H9 (cell line): ENCODE measurements at regions not wholly inside any gene's neighbourhood (a gene's known extent, or its start where the extent isn't known, plus 50 kb on each side); places are given as distances from the start of the nearest gene placed in this dataset.

Source experiments
- DNase-seq: peaks from one replicate; pipeline ENCODE4 v3.0.0-alpha.2; 2017
- H2AFZ ChIP-seq: one replicate; pipeline ENCODE4 v1.6.1; 2013; ENCODE audit warnings: mild to moderate bottlenecking, low read length, control low read depth, moderate library complexity
- H2AK5ac ChIP-seq: 2 replicates; pipeline ENCODE4 v1.6.1; 2013; ENCODE audit warnings: low read length, control low read depth, mixed read lengths; ENCODE audit not compliant: insufficient read length
- H2BK120ac ChIP-seq: one replicate; pipeline ENCODE4 v1.6.1; 2013; ENCODE audit warnings: low read depth, mild to moderate bottlenecking, low read length, control low read depth, inconsistent platforms; ENCODE audit not compliant: poor library complexity, severe bottlenecking
- H2BK12ac ChIP-seq: 2 replicates; pipeline ENCODE4 v1.6.1; 2013; ENCODE audit warnings: low read length, control low read depth, mixed read lengths, low read depth; ENCODE audit not compliant: insufficient read length
- H2BK15ac ChIP-seq: 2 replicates; pipeline ENCODE4 v1.6.1; 2013; ENCODE audit warnings: low read depth, low read length, control low read depth
- H2BK20ac ChIP-seq: one replicate; pipeline ENCODE4 v1.6.1; 2013; ENCODE audit warnings: low read depth, mild to moderate bottlenecking, low read length, control low read depth, inconsistent platforms; ENCODE audit not compliant: poor library complexity, severe bottlenecking
- H2BK5ac ChIP-seq: 2 replicates; pipeline ENCODE4 v1.6.1; 2013; ENCODE audit warnings: low read length, control low read depth, mixed read lengths; ENCODE audit not compliant: insufficient read length
- H3K14ac ChIP-seq: 2 replicates; pipeline ENCODE4 v1.6.1; 2013; ENCODE audit warnings: low read length, control low read depth; ENCODE audit not compliant: insufficient read depth
- H3K18ac ChIP-seq: 2 replicates; pipeline ENCODE4 v1.6.1; 2013; ENCODE audit warnings: low read depth, mild to moderate bottlenecking, mixed read lengths, low read length, control low read depth; ENCODE audit not compliant: insufficient read length
- H3K23ac ChIP-seq: 2 replicates; pipeline ENCODE4 v1.6.1; 2013; ENCODE audit warnings: low read length, control low read depth, mixed read lengths, low read depth; ENCODE audit not compliant: insufficient read length
- H3K23me2 ChIP-seq: 2 replicates; pipeline ENCODE4 v1.6.1; 2013; ENCODE audit warnings: low read depth, mild to moderate bottlenecking, mixed read lengths, low read length, control low read depth; ENCODE audit not compliant: insufficient read length, poor library complexity, severe bottlenecking
- H3K27ac ChIP-seq: 2 replicates; pipeline ENCODE4 v1.5.1; 2013; ENCODE audit warnings: low read length, control low read depth, mixed read lengths, low read depth; ENCODE audit not compliant: insufficient read length
- H3K27me3 ChIP-seq: 2 replicates; pipeline ENCODE4 v1.6.1; 2013; ENCODE audit warnings: low read length, control low read depth, inconsistent platforms; ENCODE audit not compliant: insufficient read depth
- H3K4ac ChIP-seq: 2 replicates; pipeline ENCODE4 v1.6.1; 2013; ENCODE audit warnings: low read depth, mild to moderate bottlenecking, control low read depth, inconsistent platforms, low read length, moderate library complexity
- H3K4me1 ChIP-seq: 2 replicates; pipeline ENCODE4 v1.6.1; 2013; ENCODE audit warnings: low read length, control low read depth, inconsistent platforms; ENCODE audit not compliant: insufficient read depth
- H3K4me2 ChIP-seq: 2 replicates; pipeline ENCODE4 v1.6.1; 2013; ENCODE audit warnings: low read length, control low read depth, mixed read lengths; ENCODE audit not compliant: insufficient read length, insufficient read depth
- H3K56ac ChIP-seq: 2 replicates; pipeline ENCODE4 v1.6.1; 2013; ENCODE audit warnings: low read depth, mild to moderate bottlenecking, mixed read lengths, low read length, control low read depth; ENCODE audit not compliant: insufficient read length
- H3K79me1 ChIP-seq: 2 replicates; pipeline ENCODE4 v1.6.1; 2013; ENCODE audit warnings: low read depth, mild to moderate bottlenecking, moderate library complexity, low read length, control low read depth, inconsistent platforms; ENCODE audit not compliant: insufficient read depth, poor library complexity, severe bottlenecking
- H3K79me2 ChIP-seq: 2 replicates; pipeline ENCODE4 v1.6.1; 2013; ENCODE audit warnings: low read length, control low read depth, inconsistent platforms; ENCODE audit not compliant: insufficient read depth
- H3K9ac ChIP-seq: 2 replicates; pipeline ENCODE4 v1.6.1; 2013; ENCODE audit warnings: low read length, control low read depth, mixed read lengths; ENCODE audit not compliant: insufficient read length; ENCODE audit errors: extremely low read depth
- H3K9me3 ChIP-seq: one replicate; pipeline ENCODE4 v1.6.1; 2013; ENCODE audit warnings: low read depth, low read length, inconsistent platforms; ENCODE audit not compliant: control insufficient read depth
- H3T11ph ChIP-seq: one replicate; pipeline ENCODE4 v1.6.1; 2013; ENCODE audit warnings: mild to moderate bottlenecking, low read length, control low read depth, inconsistent platforms
- H4K20me1 ChIP-seq: one replicate; pipeline ENCODE4 v1.6.1; 2013; ENCODE audit not compliant: control insufficient read depth, insufficient read length, insufficient read depth
- H4K5ac ChIP-seq: 2 replicates; pipeline ENCODE4 v1.6.1; 2013; ENCODE audit warnings: low read depth, mild to moderate bottlenecking, mixed read lengths, low read length, control low read depth; ENCODE audit not compliant: insufficient read length
- H4K8ac ChIP-seq: replicated peaks from 2 replicates; pipeline ENCODE4 v1.6.1; 2013; ENCODE audit warnings: low read length, control low read depth, mixed read lengths, low read depth; ENCODE audit not compliant: insufficient read length
- H4K91ac ChIP-seq: 2 replicates; pipeline ENCODE4 v1.6.1; 2013; ENCODE audit warnings: low read depth, mild to moderate bottlenecking, moderate library complexity, mixed read lengths, low read length, control low read depth; ENCODE audit not compliant: insufficient read length
- H3K27ac Mint-ChIP-seq, 3 experiments: 2 replicates in 2 of 3; 3 replicates in 1 of 3; pipeline ENCODE4 v1.8.0; 2020 to 2021; ENCODE audit warnings: mixed read lengths in 3 of 3, mild to moderate bottlenecking in 1 of 3, moderate library complexity in 1 of 3
- H3K27me3 Mint-ChIP-seq: 2 replicates; pipeline ENCODE4 v1.8.0; 2021; ENCODE audit warnings: low read depth, mild to moderate bottlenecking, moderate library complexity, mixed read lengths
- H3K36me3 Mint-ChIP-seq, 3 experiments: 2 replicates in 2 of 3; 3 replicates in 1 of 3; pipeline ENCODE4 v1.8.0; 2020 to 2021; ENCODE audit warnings: low read depth in 3 of 3, mixed read lengths in 3 of 3; ENCODE audit not compliant: insufficient read depth in 1 of 3
- H3K4me1 Mint-ChIP-seq, 2 experiments: 2 replicates each; pipeline ENCODE4 v1.8.0; 2020; ENCODE audit warnings: mixed read lengths in 2 of 2
- H3K4me3 Mint-ChIP-seq, 2 experiments: 2 replicates in 1 of 2; 3 replicates in 1 of 2; pipeline ENCODE4 v1.8.0; 2020 to 2021; ENCODE audit warnings: mild to moderate bottlenecking in 2 of 2, mixed read lengths in 2 of 2, moderate library complexity in 1 of 2
- H3K9me3 Mint-ChIP-seq, 2 experiments: 2 replicates in 1 of 2; 3 replicates in 1 of 2; pipeline ENCODE4 v1.8.0; 2020; ENCODE audit warnings: mild to moderate bottlenecking in 2 of 2, mixed read lengths in 2 of 2, moderate library complexity in 1 of 2
- CTCF ChIP-seq: fragments of 200-600 bp; sonication (generic); conservative IDR thresholded peaks from 3 replicates; pipeline ENCODE4 v1.8.0; 2021; ENCODE audit warnings: antibody characterized with exemption, mild to moderate bottlenecking
- WGBS: extraction: QIAGEN DNeasy Blood & Tissue Kit; methylation state at CpG from one replicate; pipeline ENCODE4 v1.1.7; 2013; ENCODE audit warnings: missing lambda C conversion rate, low lambda C conversion rate, mixed read lengths; ENCODE audit not compliant: insufficient read length; ENCODE audit errors: extremely low coverage; 5-methylcytosine and 5-hydroxymethylcytosine counted together

- Histone ChIP-seq H3K4me1 (peaks cover 8% of the 10 kb centered on the region; the same call in 1 of the 2 replicates), H3K4me2 (no peak overlapping the region), H2AK5ac (no peak overlapping the region), H3K27me3 (no peaks in the 10 kb centered on the region), H4K20me1 (no peaks in the 10 kb centered on the region), H3K9ac (no peak overlapping the region), H3K4ac (no peak overlapping the region), H3K23ac (no peak overlapping the region), H3K18ac (no peak overlapping the region), H2BK15ac (no peak overlapping the region), H3K9me3 (peaks cover 7% of the 10 kb centered on the region), H3K56ac (no peak overlapping the region), H3K79me1 (no peaks in the 10 kb centered on the region), H2BK20ac (no peak overlapping the region), H3K23me2 (no peaks in the 10 kb centered on the region), H4K91ac (no peak overlapping the region), H3K27ac (no peak overlapping the region), H2BK12ac (no peak overlapping the region), H4K8ac (no peak overlapping the region), H2BK120ac (no peak overlapping the region), H3T11ph (no peak overlapping the region), H3K14ac (no peak overlapping the region), H2BK5ac (no peak overlapping the region), H2AFZ (no peak overlapping the region), H3K79me2 (no peaks in the 10 kb centered on the region), H4K5ac (no peak overlapping the region)
- no peak for TF ChIP-seq CTCF
- Mint-ChIP-seq H3K9me3 (peaks cover 30 to 38% of the 10 kb centered on the region in 2 experiments), H3K27ac (no peak overlapping the region), H3K4me1 (peaks cover 17 to 18% of the 10 kb centered on the region in 2 experiments), H3K4me3 (no peak overlapping the region), H3K27me3 (peaks cover 6% of the 10 kb centered on the region), H3K36me3 (peaks cover 19 to 24% (median 24%) of the 10 kb centered on the region in 3 experiments)
- WGBS = no CpG with 5 or more reads among the region's 5 CpGs
- no peak for DNase-seq
Measured at GRCh38 chr15:94749811-94750617, 518.7 kb downstream of the MCTP2 start.
